Fibroblast of mammary gland (primary cell): ENCODE measurements at regions not wholly inside any gene's neighbourhood (a gene's known extent, or its start where the extent isn't known, plus 50 kb on each side); places are given as distances from the start of the nearest gene placed in this dataset.
A peak's percentile ranks its signal among the peaks of the same experiment; 100 is the strongest.

Experiments
- DNase-seq: peaks from one replicate; pipeline ENCODE4 v3.0.0-alpha.2; 2010; ENCODE audit warnings: low read depth
- H3K4me3 ChIP-seq: 2 replicates; pipeline ENCODE4 v1.5.1; 2011; ENCODE audit warnings: low read depth, mild to moderate bottlenecking, low read length, moderate library complexity; ENCODE audit not compliant: control insufficient read depth
- TF ChIP-seq, protein P1 (sequence below): conservative IDR thresholded peaks from 2 replicates; pipeline ENCODE4 v1.5.1; 2011; ENCODE audit warnings: low read depth, low read length, inconsistent platforms; ENCODE audit not compliant: control insufficient read depth, insufficient read depth

DNA sequence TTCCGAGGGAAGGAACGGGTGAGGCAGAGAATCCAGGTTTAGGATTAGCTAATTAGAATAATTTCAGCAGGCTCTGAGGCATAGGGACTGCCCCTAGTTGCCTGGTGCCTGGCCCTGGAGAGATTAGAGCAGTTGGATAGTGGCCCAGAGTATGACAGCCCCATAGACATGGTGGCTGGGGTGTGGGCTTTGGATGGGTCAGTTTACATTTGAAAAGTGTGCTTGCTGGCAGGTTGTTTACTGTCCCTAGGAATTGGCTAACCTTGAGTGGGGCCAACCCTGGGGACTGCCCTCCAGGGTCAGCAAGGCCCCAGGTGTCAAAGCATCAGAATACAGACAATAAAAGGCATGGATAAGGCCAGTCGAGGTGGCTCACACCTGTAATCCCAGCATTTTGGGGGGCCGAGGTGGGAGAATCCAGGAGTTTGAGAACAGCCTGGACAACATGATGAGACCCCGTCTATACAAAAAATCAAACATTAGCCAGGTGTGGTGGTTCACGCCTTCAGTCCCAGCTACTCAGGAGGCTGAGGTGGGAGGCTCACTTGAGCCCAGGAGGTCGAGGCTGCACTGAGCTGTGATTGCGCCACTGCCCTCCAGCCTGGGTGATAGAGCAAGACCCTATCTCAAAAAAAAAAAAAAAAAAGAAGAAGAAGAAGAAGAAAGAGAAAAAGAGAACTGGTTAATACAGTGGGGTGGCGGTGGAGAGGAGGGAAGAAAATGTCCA is 182.3 kb upstream of the PWP1 start:
- H3K4me3 ChIP-seq, result no peak overlapping the region
- DNase-seq, result no peak
- TF ChIP-seq, protein P1, sequence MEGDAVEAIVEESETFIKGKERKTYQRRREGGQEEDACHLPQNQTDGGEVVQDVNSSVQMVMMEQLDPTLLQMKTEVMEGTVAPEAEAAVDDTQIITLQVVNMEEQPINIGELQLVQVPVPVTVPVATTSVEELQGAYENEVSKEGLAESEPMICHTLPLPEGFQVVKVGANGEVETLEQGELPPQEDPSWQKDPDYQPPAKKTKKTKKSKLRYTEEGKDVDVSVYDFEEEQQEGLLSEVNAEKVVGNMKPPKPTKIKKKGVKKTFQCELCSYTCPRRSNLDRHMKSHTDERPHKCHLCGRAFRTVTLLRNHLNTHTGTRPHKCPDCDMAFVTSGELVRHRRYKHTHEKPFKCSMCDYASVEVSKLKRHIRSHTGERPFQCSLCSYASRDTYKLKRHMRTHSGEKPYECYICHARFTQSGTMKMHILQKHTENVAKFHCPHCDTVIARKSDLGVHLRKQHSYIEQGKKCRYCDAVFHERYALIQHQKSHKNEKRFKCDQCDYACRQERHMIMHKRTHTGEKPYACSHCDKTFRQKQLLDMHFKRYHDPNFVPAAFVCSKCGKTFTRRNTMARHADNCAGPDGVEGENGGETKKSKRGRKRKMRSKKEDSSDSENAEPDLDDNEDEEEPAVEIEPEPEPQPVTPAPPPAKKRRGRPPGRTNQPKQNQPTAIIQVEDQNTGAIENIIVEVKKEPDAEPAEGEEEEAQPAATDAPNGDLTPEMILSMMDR, result no peak

DNA sequence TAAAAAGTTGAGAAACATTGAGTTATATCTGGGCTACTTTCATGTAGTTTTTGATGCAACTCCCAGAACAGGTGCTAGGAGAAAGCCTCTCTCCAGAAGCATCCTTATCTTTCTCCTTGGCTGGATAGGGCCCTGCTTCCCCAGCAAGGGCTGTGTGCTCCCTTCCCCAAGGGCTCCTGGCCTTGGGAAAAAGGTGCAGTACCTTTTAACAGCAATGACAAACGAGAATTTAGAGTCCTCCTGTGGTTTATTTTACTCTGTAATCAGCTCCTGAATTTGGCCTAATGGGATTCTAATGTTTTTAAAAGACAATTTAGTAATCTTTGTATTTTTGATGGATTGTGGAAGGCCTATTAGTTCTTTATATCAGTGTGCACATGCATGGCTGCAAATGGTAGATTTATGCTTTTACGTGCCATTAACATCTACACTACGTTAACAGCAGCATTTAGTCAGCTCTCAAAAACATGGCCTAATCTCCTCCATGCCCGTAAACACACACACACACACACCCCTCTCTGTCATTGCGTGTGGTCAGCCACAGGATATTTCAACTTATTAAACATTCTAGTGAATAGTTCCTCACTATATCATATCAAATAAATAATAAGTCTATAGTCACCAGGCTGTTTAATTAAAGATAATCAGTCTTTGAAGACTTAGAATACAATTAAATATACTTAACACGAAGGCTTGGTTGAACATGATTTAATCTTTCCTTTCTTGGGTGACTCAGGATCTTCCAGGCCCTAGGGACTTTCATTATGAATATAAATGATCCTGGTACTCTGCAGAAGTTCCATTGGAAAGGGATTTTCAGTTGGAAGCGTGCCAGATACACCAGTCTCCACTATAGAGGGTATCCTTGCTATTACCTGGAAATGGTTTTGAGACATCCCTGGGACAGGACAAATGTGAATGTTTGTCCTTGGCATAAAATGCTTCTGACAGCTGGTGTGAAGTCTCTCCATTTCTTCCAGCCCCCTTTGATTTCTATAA is 181.4 kb upstream of the PWP1 start:
- TF ChIP-seq, protein P1, result no peak
- H3K4me3 ChIP-seq, result no peak overlapping the region
- DNase-seq, result no peak

DNA sequence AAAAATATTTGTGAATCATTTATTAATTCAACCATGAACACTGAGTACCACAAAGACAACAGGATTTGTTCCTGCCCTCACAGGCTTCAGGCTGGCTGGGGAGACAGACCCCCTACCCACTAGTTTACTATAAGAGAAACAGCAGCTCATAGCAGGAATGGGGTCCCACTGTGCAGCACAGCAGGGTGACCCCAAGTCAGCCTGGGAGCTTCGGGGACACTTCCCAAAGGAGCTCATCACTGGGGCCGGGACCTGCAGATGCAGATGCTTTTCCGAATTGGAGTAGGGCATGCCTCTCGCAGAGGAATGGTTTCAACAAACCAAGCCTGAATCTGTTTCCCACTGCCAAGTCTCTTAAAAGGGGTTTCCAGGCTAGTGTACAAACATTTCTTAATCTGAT is 176.2 kb upstream of the PWP1 start:
- TF ChIP-seq, protein P1, result no peak
- no peak for DNase-seq
- H3K4me3 ChIP-seq, result no peak overlapping the region

DNA sequence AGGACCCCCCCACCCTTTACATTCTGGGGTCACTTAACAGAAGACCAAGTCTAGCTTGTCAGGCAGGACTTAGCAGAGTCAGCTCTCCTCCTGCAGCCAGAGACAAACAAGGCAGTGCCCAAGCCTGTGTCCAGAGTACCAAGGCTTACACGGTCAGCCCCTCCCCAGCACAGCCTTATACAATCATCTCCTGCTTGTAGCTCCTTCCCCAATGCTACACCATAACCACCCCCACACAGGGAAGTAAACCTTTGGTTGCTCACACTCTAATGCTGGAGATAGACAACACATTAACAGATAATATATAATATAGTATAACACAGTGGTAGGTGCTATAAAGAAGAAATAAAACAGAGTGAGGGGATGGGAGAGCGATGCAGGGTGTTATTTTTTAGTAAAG is 175.4 kb upstream of the PWP1 start:
- no peak for DNase-seq
- H3K4me3 ChIP-seq, result no peak overlapping the region
- TF ChIP-seq, protein P1, result no peak

GRCh38 chr12:107511292-107511691 is 174.3 kb upstream of the PWP1 start:
- no peak overlapping the region for H3K4me3 ChIP-seq
- DNase-seq, result peak; percentile 90
- TF ChIP-seq, protein P1, result no peak

GRCh38 chr12:107512391-107512790 is 173.2 kb upstream of the PWP1 start:
- no peak overlapping the region for H3K4me3 ChIP-seq
- TF ChIP-seq, protein P1, result no peak
- DNase-seq, result peak; percentile 89
